GM12878 (cell line): ENCODE measurements at regions not wholly inside any gene's neighbourhood (a gene's known extent, or its start where the extent isn't known, plus 50 kb on each side); places are given as distances from the start of the nearest gene placed in this dataset.

ENCODE experiments used
- ATAC-seq: fragments of 200-7000 bp; cut with Tn5 transposase; 3 replicates; pipeline ENCODE4 v1.9.1; 2020; ENCODE audit warnings: mild to moderate bottlenecking, moderate library complexity
- BruUV-seq: library from RNA; stranded (reverse); fragments of 400-500 nt; replicated peaks from 2 replicates; lab custom pipeline; 2021; lab: Mats Ljungman, UMichigan
- CTCF ChIA-PET: fragments of 300-600 bp; sonication (Branson Sonifier 250); formaldehyde crosslinking; extraction: SDS; loops from one replicate; lab custom pipeline; 2021; ENCODE audit warnings: inconsistent platforms; lab: Yijun Ruan, JAX
- POLR2A ChIA-PET: fragments of 350-600 bp; formaldehyde crosslinking; extraction: SDS; loops from one replicate; lab custom pipeline; 2021; ENCODE audit warnings: inconsistent platforms; lab: Charles Lee
- RAD21 ChIA-PET: fragments of 300-600 bp; sonication (Branson Sonifier 250); formaldehyde crosslinking; loops from one replicate; lab custom pipeline; 2023; ENCODE audit warnings: antibody characterized with exemption; ENCODE audit not compliant: unreplicated experiment; lab: Charles Lee
- SMC1A ChIA-PET: fragments of 300-600 bp; sonication (Branson Sonifier 250); formaldehyde crosslinking; loops from one replicate; lab custom pipeline; 2023; ENCODE audit not compliant: unreplicated experiment, uncharacterized antibody; lab: Charles Lee
- DNase-seq: peaks from one replicate; pipeline ENCODE4 v3.0.0-alpha.2; 2011; ENCODE audit warnings: low read depth, low spot score
- FAIRE-seq: peaks from 3 replicates; lab custom pipeline; 2011; peaks lifted over from hg19 to GRCh38; lab: Jason Lieb, UNC
- H2AFZ ChIP-seq: 2 replicates; pipeline ENCODE4 v1.6.0; 2011; ENCODE audit warnings: low read depth, low read length, control low read depth; ENCODE audit not compliant: control insufficient read depth
- H3K27ac ChIP-seq: 2 replicates; pipeline ENCODE4 v1.5.1; 2011; ENCODE audit warnings: control low read depth; ENCODE audit not compliant: control insufficient read depth, insufficient read depth
- H3K27me3 ChIP-seq, 2 experiments: replicated peaks in 1 of 2; 2 replicates each; pipeline versions ENCODE4 v1.6.0 to v1.6.1; 2011; ENCODE audit warnings: low read length in 1 of 2; ENCODE audit not compliant: control insufficient read depth in 2 of 2, insufficient read depth in 2 of 2
- H3K36me3 ChIP-seq, 2 experiments: 2 replicates each; pipeline ENCODE4 v1.5.1; 2011; ENCODE audit warnings: low read length in 1 of 2; ENCODE audit not compliant: control insufficient read depth in 2 of 2, insufficient read depth in 2 of 2
- H3K4me1 ChIP-seq: 2 replicates; pipeline ENCODE4 v1.6.1; 2011; ENCODE audit warnings: mild to moderate bottlenecking, low read length, moderate library complexity, mixed read lengths; ENCODE audit not compliant: control insufficient read depth, insufficient read depth
- H3K4me2 ChIP-seq: 2 replicates; pipeline ENCODE4 v1.6.0; 2011; ENCODE audit warnings: control low read depth; ENCODE audit not compliant: control insufficient read depth, insufficient read depth
- H3K4me3 ChIP-seq: fragments of 200-600 bp; sonication (generic); 2 replicates; pipeline ENCODE4 v1.5.1; 2016
- H3K79me2 ChIP-seq: 2 replicates; pipeline ENCODE4 v1.6.0; 2011; ENCODE audit warnings: low read length; ENCODE audit not compliant: control insufficient read depth, insufficient read depth
- H3K9ac ChIP-seq: 2 replicates; pipeline ENCODE4 v1.8.0; 2011; ENCODE audit warnings: low read length, control low read depth, mixed read lengths; ENCODE audit not compliant: control insufficient read depth, insufficient read depth
- H3K9me3 ChIP-seq: replicated peaks from 3 replicates; pipeline ENCODE4 v1.5.1; 2011; ENCODE audit warnings: mild to moderate bottlenecking, low read length; ENCODE audit not compliant: control insufficient read depth, insufficient read depth
- H4K20me1 ChIP-seq: 2 replicates; pipeline ENCODE4 v1.6.0; 2011; ENCODE audit not compliant: control insufficient read depth, insufficient read depth
- HDAC6 ChIP-seq: fragments of 200-600 bp; sonication (generic); IDR thresholded peaks from one replicate; pipeline ENCODE4 v1.8.0; 2017; ENCODE audit warnings: antibody characterized with exemption; ENCODE audit not compliant: unreplicated experiment
- POLR2AphosphoS2 ChIP-seq: IDR thresholded peaks from 2 replicates; pipeline ENCODE4 v1.6.1; 2011; ENCODE audit warnings: low read depth, mild to moderate bottlenecking, low read length, improper control_type of control experiment, moderate library complexity
- USF2 ChIP-seq: IDR thresholded peaks from 2 replicates; pipeline ENCODE4 v1.6.1; 2011; ENCODE audit warnings: low read depth, low read length, improper control_type of control experiment, borderline replicate concordance
- ZZZ3 ChIP-seq: IDR thresholded peaks from 2 replicates; pipeline ENCODE4 v1.6.1; 2011; ENCODE audit warnings: low read depth; ENCODE audit not compliant: control insufficient read depth, insufficient read length
- WGBS: methylation state at CpG from one replicate; pipeline ENCODE4 v1.1.6; 2016; ENCODE audit warnings: low lambda C conversion rate; ENCODE audit not compliant: insufficient replicate concordance, insufficient coverage; ENCODE audit errors: missing lambda C conversion rate; 5-methylcytosine and 5-hydroxymethylcytosine counted together
- in situ Hi-C: fragments of 300-500 bp; cut with MboI; formaldehyde crosslinking; loops from 9 replicates; pipeline ENCODE4 v1.14.3; 2018; ENCODE audit warnings: mixed read lengths
- intact Hi-C: fragments of 100-400 bp; cut with micrococcal nuclease; formaldehyde crosslinking; loops from one replicate; pipeline ENCODE4 v1.14.2; 2022; ENCODE audit not compliant: unreplicated experiment

GRCh38 chr1:219347921-219348391 lies 174.3 kb downstream of the LYPLAL1 start:
- no peaks in the 10 kb centered on the region for H3K27me3 ChIP-seq
- no peaks in the 10 kb centered on the region for H4K20me1 ChIP-seq
- ChIA-PET CTCF (no interaction called here), RAD21 (no interaction called here), POLR2A (no interaction called here), SMC1A (no interaction called here)
- TF ChIP-seq HDAC6, result no peak
- H2AFZ ChIP-seq, result no peak overlapping the region
- H3K27ac ChIP-seq, result no peak overlapping the region
- no peaks in the 10 kb centered on the region for H3K36me3 ChIP-seq
- no peaks in the 10 kb centered on the region; the same call in 1 of the 3 replicates for H3K9me3 ChIP-seq
- BruUV-seq, result no TSS peak
- DNase-seq (no peak), FAIRE-seq (no peak), ATAC-seq (no peak)
- no peak overlapping the region for H3K4me3 ChIP-seq
- no peaks in the 10 kb centered on the region for H3K79me2 ChIP-seq
- in situ Hi-C loops, result no loop called here
- 27% methylated on average over 5 of the region's 5 CpGs for WGBS
- H3K9ac ChIP-seq, result no peak overlapping the region
- no peaks in the 10 kb centered on the region for H3K4me1 ChIP-seq
- no peak overlapping the region for H3K4me2 ChIP-seq
- intact Hi-C loops, result no loop called here

GRCh38 chr1:219347376-219347775 lies 173.7 kb downstream of the LYPLAL1 start:
- WGBS, result 22% methylated on average over 1 of the region's 1 CpG
- ChIA-PET RAD21 (no interaction called here), CTCF (no interaction called here)

More at GRCh38 chr1:219347376-219347775, 173.7 kb downstream of the LYPLAL1 start:
- in situ Hi-C loops (no loop called here), intact Hi-C loops (no loop called here)
- Histone ChIP-seq H3K36me3 (no peaks in the 10 kb centered on the region), H2AFZ (no peak overlapping the region), H3K9ac (no peak overlapping the region), H3K79me2 (no peaks in the 10 kb centered on the region), H4K20me1 (no peaks in the 10 kb centered on the region), H3K27ac (no peak overlapping the region)
- POLR2A ChIA-PET, result no interaction called here
- ATAC-seq, result no peak
- SMC1A ChIA-PET, result no interaction called here
- TF ChIP-seq POLR2AphosphoS2 (no peak), ZZZ3 (no peak), USF2 (no peak)
- TF ChIP-seq, all 136 proteins: peak for 0
- no peaks in the 10 kb centered on the region for H3K27me3 ChIP-seq
- no peaks in the 10 kb centered on the region for H3K4me1 ChIP-seq
- no peak overlapping the region for H3K4me3 ChIP-seq
- BruUV-seq, result no TSS peak
- H3K9me3 ChIP-seq, result no peaks in the 10 kb centered on the region; the same call in 1 of the 3 replicates
- FAIRE-seq (no peak), DNase-seq (no peak)
- no peak overlapping the region for H3K4me2 ChIP-seq
